ENCODE measurements at regions not wholly inside any gene's neighbourhood (a gene's known extent, or its start where the extent isn't known, plus 50 kb on each side); places are given as distances from the start of the nearest gene placed in this dataset.

- TF ChIP-seq YY1 (IDR thresholded peaks at IDR 0.05; ENCODE audit: insufficient read depth, insufficient read length) (no peak), ZNF274 (IDR thresholded peaks at IDR 0.05; ENCODE audit: low read depth, low read length) (no peak)
Observed at GRCh38 chrX:57848857-57849256, 61.4 kb downstream of the ZXDA start.
